ENCODE measurements at regions not wholly inside any gene's neighbourhood (a gene's known extent, or its start where the extent isn't known, plus 50 kb on each side); places are given as distances from the start of the nearest gene placed in this dataset.

DNA sequence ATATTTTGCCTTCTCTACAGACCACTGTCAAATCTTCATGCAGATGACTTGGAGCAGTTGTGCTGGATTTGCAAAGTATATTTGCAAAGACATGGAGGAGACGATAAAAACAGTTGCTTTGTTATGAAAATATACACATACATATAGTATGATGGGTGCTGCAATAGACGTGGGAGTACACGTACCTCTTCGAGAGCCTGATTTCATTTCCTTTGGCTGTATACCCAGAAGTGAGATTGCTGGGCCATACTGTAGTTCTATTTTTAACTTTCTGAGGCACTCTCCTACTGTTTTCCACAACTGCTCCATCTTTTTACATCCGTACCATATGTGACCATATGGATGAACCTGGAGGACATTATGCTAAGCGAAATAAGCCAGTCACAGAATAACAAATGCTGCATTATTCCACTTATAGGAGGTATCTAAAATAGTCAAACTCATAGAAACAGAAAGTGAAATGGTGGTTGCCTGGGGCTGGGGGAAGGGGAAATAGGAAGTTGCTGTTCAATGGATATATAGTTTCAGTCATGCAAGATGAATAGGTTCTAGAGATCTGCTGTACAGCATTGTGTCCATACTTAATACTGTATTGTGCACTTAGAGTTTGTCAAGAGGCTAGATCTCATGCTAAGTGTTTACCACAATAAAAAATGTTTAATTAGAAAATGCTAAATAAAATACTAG, 223.8 kb downstream of the HAO1 start:
- no peak for DNase-seq

DNA sequence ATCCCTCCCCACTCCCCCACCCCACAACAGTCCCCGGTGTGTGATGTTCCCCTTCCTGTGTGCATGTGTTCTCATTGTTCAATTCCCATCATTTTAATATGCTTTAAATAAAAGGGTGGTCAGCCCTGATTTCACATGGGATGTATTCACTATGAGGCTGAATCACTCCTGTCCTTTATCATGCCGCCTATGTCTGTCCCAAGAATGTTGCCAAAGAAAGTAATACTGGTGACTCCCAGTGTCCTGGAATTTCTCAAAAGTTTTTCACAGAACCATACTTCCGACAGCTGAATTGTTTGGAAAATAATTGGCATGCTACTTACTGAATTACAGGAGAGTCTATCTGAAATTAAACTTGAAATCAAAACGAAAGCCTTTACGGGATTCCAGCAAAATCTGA, 217.7 kb downstream of the HAO1 start:
- DNase-seq, result peak; percentile 16

DNA sequence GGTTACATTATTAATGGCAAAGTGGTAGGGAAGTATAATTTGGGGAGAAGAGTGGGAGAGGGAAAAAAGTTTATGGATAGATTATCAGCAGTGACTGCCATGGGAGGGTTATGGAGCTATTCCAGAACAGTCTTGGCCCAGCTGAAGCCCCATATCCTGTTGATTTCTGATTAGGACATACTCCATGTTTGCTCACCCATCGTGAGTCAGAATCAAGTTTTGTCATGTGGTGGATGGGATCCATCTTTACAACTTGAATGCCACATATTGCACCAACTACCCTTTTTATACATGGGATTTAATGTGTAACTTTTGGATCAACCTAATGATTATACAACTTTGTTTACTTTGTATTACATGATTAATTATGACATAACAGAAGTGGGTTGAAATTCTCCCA, 217.0 kb downstream of the HAO1 start:
- peak; percentile 11 for DNase-seq

DNA sequence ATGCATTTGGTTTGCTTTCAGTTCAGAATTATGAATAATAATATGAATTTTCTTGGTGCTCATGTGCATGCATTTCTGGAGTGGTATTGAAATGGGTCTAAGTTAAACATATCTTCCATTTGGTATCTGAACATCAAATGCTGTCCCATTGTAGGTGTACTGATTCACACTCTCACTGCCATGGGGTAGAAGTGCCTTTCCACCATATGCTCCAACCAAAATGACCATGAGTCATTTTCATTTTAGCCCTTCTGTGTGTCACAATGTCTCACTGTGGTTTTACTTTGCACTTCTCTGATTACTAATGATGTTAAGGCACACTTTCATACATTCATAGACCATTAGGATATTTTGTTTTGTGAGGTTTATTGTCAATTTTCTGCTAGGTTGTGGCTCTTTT, 211.9 kb downstream of the HAO1 start:
- DNase-seq, result peak; percentile 18

DNA sequence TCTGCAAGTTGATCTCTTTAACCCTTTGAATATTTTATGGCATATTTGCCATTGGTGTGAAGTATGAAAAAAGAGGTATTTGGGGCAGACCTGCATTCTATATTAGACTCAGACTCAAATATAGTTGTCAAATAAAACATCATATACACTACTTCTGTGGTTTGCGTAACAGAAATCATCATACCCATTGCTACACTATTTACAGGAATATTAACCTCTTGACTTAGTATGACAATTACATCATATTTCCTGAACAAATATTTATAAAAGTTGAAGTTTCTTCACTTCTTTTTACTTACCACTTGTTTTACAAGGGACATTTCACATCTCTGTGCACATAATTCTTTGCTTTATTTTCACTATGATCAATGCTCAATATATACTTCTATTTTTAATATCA, 206.0 kb downstream of the HAO1 start:
- DNase-seq, result no peak

DNA sequence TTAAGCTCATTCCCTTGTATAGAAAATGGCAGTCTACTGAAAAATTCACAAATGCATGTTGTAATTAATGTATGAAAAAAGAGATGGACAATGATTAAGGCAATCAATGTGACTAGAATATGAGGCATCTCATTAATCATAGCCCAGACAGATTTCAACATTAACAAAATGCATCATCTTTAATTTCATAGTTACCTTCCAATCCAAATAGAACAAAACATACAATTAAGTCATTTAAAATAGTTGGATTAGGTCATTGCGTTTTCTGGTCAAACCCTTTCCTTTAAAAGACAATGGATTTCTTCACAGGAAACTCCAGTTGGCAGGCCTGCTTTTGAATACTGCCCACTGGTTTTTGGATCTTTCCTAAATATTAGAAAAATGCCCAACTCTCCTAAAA, 203.9 kb downstream of the HAO1 start:
- no peak for DNase-seq

DNA sequence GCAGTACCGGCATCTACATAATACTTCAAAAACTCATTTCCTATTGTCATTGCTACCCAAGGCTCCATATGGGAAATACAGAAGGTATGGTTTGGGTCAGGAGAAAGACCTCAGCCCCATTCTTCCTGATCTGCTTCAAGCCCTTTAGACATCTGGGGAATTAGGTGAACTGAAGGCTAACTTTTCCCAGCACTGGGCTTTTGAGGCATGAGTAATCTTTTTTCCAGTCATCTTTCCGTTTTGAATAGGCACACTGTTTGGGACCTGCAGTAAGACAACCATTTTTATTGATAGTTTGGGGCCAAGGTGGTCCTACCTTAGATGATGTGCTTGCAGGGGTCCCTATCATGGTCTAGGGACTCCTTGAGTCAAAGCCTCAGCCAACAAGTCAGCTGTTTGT, 198.4 kb downstream of the HAO1 start:
- no peak for DNase-seq

DNA sequence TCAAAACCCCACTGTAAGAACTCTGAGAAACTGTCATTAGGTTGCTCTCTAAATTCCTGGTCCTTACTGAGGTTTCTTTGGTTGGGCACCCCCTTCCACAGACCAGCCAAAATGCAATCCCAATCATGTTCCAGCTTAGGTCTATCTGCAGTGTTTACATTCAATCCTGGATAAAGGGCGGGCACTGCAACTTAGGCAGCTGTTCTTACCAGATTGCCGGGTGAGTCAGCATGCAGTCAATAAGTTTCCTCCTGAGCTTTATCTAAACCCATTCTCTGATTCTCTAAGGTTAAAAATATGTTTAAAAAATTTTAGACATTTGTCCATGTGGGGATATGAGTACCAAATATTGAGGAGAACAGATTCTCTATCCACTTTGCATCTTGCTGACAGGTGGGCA, 197.8 kb downstream of the HAO1 start:
- DNase-seq, result peak; percentile 45

DNA sequence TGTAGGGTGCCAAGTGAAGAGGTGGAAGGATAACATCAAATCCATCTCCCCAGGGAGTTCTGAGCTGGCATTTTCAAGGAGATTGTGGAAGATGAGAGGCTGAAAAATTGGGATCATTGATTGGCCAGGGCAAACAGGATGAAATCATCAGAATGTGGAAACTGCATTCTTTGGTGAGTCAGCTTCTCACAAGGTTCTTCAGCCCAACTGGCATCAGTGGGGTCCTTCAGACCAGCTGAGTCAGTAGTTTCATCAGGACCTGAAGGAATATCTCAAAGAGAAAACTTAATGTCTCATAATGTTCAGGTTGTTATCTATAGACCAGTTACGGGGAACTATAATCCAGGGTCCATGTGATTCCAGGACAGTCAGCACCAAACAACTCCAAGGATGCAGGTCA, 195.8 kb downstream of the HAO1 start:
- DNase-seq, result peak; percentile 69

DNA sequence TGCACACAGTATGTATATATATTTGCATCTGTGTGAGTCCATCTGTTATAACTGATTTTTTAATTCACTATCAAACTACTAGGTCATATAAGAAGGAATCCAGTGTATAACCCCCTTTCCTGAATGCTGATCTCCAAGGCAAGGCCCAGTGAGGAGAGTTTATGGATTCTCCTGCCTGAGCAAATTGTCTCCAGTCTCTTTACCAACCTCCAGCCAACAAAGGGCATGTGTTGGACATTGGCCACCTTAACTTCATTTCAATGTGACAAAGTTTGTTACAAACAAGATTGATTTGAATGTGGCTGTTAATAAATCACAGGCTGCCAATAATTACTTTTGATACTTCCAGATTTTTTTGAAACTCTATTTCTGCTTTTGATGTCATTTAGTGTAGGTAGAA, 191.6 kb downstream of the HAO1 start:
- no peak for DNase-seq

DNA sequence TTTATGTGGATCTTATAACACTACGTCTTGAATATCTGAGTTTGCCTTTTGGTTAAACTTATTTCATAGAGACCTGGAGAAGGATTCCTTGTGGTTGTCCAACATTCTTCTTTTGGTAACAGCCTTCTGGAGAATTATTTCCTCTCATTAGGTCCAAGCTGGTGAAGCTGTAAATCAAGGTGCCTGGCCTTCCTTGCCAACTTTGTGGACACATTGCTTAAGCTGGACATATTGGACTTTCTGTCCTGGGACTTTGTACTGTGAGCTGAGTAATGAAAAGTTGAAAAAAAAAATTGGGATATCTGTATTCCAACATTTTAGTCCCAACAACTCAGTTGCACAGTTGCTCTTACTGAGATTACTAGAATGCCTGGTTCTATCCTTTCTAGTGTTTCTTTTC, 186.2 kb downstream of the HAO1 start:
- no peak for DNase-seq

DNA sequence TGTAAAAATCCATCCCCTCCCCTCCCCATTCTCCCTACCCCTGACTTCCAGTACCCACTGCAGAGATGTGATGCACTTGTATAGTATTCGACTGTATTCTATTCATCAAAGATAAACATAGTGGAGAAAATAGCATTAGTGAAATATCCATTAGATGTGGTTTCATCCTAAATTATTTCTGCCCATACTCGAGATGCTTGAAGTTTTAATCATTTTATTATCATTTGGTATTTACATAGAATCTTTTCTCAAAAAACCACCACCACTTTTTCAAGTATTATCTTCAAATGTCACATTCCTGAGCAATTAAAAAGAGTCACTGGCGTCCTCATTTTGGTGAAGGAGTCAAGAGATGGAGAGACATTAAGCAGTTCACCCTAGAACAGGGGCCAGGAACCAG, 181.9 kb downstream of the HAO1 start:
- peak; percentile 50 for DNase-seq

DNA sequence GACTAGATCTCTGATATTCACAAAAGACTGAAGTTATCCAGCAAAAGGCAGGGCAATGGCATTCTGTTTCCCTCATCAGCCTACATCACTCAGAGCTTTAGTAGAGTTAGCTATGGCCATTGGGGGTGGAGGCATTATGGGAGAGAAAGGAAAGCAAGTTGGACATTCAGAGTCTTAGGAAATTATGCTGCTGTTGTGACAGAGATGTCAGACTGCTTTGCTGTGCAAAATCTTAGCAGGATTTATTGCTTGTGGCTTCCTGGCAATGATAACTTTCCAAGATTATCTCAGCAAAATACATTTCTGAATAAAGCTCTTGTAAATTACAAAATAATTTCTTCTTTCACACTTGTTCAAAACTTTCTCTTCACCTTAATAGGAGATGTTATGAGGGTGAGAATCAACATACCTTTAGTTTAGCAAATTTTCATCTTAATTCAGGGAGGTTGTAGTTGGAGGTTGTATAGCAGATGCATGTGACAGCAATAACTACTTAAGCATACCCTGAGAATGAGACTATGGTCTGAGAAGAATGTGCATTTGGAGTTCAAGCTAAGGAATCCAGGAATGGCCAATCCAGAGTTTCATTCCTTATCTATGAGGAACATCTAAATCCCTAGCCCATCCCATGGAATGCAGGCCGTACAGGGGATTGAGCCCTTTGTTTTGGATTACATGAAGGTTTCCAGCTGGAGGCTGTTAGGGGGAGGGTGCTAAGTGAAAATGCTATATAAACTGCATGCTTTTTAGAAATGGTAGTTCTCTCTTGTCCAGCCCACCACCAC, 179.8 kb downstream of the HAO1 start:
- DNase-seq, result peak; percentile 83

DNA sequence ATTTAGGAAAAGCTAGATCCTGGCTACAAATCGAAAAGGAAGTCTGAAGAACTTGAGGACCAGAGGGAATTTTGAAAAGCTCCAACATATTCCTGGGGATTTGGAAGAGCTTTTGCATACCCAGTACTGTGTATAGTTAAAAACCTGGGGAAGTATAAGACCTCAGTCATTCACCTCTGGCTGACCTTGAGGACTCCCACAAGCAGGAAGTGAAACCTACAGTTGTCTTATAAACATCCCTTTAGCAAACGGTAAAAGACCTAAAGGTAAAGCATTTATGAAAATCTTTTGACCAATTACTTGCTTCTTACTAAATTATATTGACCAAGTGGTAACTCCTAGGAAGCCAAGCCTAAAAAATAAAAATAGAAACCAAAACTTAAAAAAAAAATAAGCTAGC, 175.0 kb downstream of the HAO1 start:
- DNase-seq, result no peak

DNA sequence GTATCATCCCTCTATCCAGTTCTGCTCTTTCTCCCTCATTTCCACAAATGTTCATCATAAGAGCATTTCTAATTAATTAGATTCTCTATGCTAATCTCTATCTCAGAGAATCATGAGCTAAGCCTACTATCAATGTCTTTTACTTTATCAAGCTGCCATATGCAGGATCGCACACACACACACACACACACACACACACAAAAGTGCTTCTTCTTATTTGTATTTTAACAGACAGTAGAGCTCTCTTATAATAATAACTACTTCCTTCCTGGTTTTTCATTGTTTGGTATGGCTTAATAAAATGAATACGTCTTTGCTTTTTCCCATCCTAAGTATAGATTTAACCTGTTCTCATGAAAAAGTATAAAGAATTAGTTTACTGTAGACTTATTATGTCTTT, 170.2 kb downstream of the HAO1 start:
- no peak for DNase-seq

DNA sequence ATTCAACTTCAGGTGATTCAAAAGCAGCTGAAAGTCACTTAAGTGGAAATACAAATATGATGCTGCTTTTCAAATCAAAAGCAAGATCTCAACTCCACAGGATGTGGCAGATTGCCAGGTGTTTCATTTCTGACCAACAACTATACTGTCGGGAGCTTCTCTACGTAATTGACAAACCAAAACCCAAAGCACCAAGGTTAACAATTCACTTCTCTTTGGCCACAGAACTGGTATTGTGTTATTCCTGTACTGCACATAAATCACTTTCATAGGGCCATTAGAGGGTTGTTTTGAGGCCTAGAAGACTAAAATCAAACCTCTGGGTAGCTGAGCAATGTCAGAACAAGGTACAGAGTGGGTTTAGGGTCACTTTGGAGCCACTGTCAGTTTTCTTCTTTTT, 169.7 kb downstream of the HAO1 start:
- DNase-seq, result no peak

DNA sequence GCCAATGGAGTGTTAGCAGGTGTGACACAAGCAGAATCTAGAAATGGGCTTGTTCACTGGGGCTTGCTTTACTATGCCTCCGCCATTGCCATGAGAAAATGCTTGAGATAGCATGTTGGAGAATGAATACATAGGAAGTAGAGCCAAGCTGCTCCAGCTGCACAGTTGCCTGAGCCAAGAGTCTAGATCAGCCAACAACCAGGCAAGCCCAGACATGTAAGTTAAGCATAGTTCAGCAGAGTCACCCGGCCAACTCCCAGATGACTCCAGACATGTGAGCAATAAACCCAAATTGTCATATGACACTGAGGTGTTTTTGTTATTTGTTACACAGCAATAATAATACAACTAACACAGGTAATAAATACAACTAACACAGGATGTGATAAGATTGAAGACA, 167.9 kb downstream of the HAO1 start:
- DNase-seq, result peak; percentile 36

DNA sequence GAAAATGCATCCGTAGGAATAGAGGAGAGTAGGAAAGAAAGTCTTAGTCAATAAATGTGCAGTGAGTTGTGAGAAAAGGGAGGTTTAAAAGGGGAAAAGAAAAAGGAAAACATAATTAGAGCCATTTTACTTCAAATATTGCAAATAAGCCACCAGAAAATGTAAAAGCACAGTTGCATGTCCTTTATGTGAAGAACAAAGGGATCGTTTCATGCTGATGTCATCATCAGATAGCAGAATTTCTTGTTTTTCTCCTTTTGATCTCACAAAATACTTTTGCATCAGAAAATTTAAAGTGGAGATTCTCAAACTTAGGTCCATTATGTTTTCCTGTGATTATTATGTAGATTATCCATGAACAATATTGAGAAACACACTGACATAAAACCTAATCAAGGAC, 166.7 kb downstream of the HAO1 start:
- no peak for DNase-seq

DNA sequence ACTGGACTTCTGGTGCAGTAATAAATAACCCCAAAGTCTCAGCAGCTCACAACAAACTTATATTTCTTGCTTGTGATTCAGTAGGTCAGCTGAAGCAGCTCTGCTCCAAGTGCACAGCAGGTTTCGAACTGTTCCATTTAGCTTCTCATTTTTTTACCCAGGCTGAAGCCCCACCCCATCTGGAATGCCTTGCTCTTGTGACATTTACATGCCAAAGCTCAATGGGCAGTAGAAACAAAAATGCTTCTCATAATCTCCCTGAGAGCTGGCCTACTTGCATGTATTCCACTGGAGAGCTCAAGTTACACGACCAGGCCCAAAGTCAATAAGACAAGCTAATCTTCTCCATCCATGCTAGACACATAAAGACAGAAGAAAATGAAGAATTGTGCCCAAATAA, 165.2 kb downstream of the HAO1 start:
- DNase-seq, result peak; percentile 30

DNA sequence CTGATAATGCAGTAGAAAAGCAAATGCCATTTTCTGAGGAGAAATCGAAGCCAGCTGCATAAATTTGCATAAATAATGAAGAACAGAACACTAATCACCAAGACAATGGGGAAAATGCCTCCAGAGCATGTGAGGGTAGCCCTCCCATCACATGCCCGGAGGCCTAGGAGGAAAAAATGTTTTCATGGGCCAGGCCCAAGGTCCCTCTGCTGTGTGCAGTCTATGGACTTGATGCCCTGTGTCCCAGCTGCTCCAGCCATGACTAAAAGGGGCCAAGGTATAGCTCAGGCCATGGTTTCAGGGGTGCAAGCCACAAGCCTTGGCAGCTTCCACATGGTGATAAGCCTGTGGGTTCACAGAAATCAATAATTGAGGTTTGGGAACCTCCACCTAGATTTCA, 164.1 kb downstream of the HAO1 start:
- DNase-seq, result no peak

DNA sequence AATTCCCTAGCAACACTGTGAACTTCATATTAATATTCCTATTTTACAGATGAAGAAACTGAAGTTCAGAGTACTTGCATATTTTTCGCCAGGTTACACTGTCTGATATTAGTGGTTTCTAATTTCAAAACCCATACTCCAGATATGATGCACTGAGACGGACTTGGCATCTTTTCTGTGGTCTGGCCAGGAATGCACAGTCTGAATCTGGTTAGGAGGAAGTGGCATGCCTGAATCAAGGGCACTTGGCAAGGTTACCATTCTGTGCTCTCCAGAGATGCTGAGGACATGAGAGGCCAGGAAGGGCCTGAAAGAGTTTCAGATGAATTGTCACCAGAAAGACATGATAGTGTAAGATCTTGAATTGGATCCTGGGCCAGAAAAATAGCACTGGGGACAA, 150.1 kb downstream of the HAO1 start:
- peak; percentile 55 for DNase-seq

DNA sequence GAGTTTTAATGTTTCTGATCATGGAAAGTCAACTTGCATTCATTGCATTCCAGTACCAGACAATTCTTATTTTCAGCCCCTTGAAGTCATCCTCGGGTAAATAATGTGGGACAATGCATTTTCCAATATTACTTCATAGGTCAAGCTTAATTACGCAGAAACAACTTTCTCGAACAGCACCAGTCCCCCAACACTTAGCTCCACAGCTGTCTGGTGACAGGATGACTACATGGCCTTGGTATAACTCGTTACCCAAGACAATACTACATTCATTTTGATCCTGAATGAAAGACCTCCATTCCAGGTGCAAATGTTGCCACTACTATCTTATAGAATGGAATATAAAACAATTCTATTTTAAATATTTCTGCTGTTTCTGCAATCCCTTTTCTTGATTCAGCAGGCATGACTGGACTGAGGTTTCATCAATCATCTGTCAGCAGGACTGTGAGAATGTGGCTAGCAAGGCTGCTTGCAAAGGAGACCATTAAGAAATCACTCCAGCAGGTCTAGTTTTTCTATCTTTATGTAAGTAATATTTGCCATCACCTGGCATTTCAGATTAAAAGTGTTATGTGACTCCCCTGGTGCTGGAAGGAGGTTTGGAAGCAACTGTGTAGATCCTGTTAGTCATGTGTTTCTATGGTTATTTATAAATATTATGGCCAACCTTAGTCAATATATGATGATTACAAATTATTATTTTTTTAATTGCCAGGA, 147.9 kb downstream of the HAO1 start:
- DNase-seq, result peak; percentile 34

DNA sequence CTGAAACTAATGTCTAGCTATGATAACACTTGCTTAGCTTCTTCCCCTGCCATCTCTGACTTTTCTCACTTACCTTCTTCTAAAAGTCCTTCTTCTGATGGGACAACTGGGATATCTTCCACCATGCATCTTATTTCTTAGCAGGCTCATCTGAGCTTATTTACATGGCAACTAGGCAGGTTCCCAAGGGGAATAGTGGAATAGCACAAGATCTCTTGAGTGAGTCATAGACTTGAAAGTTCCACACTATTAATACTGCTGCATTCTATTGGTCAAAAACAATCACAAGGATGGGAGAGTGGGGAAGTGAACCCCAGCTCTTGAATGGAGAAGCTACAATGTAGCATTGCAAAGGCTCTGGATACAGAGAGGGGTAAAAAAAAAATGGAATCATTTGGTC, 142.1 kb downstream of the HAO1 start:
- no peak for DNase-seq

DNA sequence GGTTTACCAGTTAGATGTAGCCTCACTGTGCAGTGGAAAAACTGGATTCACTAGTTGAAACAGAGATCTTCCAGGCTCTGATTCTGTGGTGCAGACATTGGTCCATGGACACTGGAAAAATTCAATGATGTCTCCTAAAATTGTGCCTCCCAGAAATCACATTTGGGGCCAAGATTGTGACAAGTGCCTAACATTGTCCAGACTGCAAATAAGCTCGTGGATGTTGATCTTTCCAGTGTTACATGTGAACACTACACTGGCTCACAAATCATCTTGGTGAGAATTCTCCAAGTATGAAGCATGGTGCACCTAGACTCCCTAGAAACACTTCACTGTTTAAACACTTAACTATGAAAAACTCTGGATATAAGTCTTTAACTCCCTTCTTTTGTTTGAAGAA, 140.4 kb downstream of the HAO1 start:
- DNase-seq, result no peak

Data from fibroblast of upper back skin (primary cell).